Skeletal muscle tissue (tissue), 3 donors: ENCODE measurements at regions not wholly inside any gene's neighbourhood (a gene's known extent, or its start where the extent isn't known, plus 50 kb on each side); places are given as distances from the start of the nearest gene placed in this dataset.

Experiments used
- H3K27ac ChIP-seq: one replicate; pipeline ENCODE4 v1.7.0; 2013; ENCODE audit warnings: mild to moderate bottlenecking, low read depth, low read length, inconsistent platforms
- H3K27me3 ChIP-seq, 3 donors: one replicate each; pipeline ENCODE4 v1.7.0; 2013; ENCODE audit warnings: low read length in 3 of 3; ENCODE audit not compliant: control insufficient read depth in 3 of 3, insufficient read depth in 3 of 3
- H3K36me3 ChIP-seq, 3 donors: one replicate each; pipeline ENCODE4 v1.7.0; 2013; ENCODE audit warnings: low read length in 3 of 3; ENCODE audit not compliant: control insufficient read depth in 3 of 3, insufficient read depth in 3 of 3
- H3K4me1 ChIP-seq, 3 donors: one replicate each; pipeline ENCODE4 v1.7.0; 2013; ENCODE audit warnings: low read length in 3 of 3, mild to moderate bottlenecking in 3 of 3; ENCODE audit not compliant: control insufficient read depth in 3 of 3, insufficient read depth in 3 of 3
- H3K4me3 ChIP-seq, 3 donors: one replicate each; pipeline ENCODE4 v1.7.0; 2013; ENCODE audit warnings: low read length in 3 of 3
- H3K9ac ChIP-seq, 3 donors: one replicate each; pipeline ENCODE4 v1.7.0; 2013; ENCODE audit warnings: low read length in 3 of 3, mild to moderate bottlenecking in 3 of 3, moderate library complexity in 2 of 3, low read depth in 1 of 3
- H3K9me3 ChIP-seq, 3 donors: one replicate each; pipeline ENCODE4 v1.7.0; 2013; ENCODE audit warnings: low read length in 3 of 3; ENCODE audit not compliant: control insufficient read depth in 3 of 3
- donor health status: Osteomylitis.

- Histone ChIP-seq H3K9me3 (no peaks in the 10 kb centered on the region), H3K9ac (no peak overlapping the region), H3K27ac (no peak overlapping the region), H3K4me1 (no peaks in the 10 kb centered on the region), H3K4me3 (no peak overlapping the region), H3K27me3 (no peaks in the 10 kb centered on the region), H3K36me3 (no peaks in the 10 kb centered on the region)
These were observed 256.7 kb upstream of the KCNH8 start for GRCh38 chr3:18891641-18892040.

- no peak overlapping the region for H3K4me3 ChIP-seq
- H3K27ac ChIP-seq, result no peak overlapping the region
- no peaks in the 10 kb centered on the region for H3K4me1 ChIP-seq
- no peak overlapping the region for H3K9ac ChIP-seq
- H3K36me3 ChIP-seq, result no peaks in the 10 kb centered on the region
- H3K9me3 ChIP-seq, result no peaks in the 10 kb centered on the region
- no peaks in the 10 kb centered on the region for H3K27me3 ChIP-seq
These were observed 257.9 kb upstream of the KCNH8 start for GRCh38 chr3:18890449-18890848.

- no peak overlapping the region for H3K9ac ChIP-seq
- H3K27me3 ChIP-seq, result no peaks in the 10 kb centered on the region
- no peak overlapping the region for H3K27ac ChIP-seq
- no peaks in the 10 kb centered on the region for H3K4me1 ChIP-seq
- H3K36me3 ChIP-seq, result no peaks in the 10 kb centered on the region
- no peak overlapping the region for H3K4me3 ChIP-seq
- no peaks in the 10 kb centered on the region for H3K9me3 ChIP-seq
These were observed 259.5 kb upstream of the KCNH8 start for GRCh38 chr3:18888819-18889218.

GRCh38 chr3:18888370-18888769 is 259.9 kb upstream of the KCNH8 start:
- Histone ChIP-seq H3K9ac (no peak overlapping the region), H3K36me3 (no peaks in the 10 kb centered on the region)

GRCh38 chr3:18886331-18886730 is 262.0 kb upstream of the KCNH8 start:
- Histone ChIP-seq H3K27me3 (no peaks in the 10 kb centered on the region), H3K4me3 (no peak overlapping the region), H3K9me3 (no peaks in the 10 kb centered on the region), H3K27ac (no peak overlapping the region), H3K36me3 (no peaks in the 10 kb centered on the region), H3K9ac (no peak overlapping the region), H3K4me1 (no peaks in the 10 kb centered on the region)

More at GRCh38 chr3:18888370-18888769, 259.9 kb upstream of the KCNH8 start:
- H3K4me1 ChIP-seq, result no peaks in the 10 kb centered on the region
- H3K27ac ChIP-seq, result no peak overlapping the region
- no peak overlapping the region for H3K4me3 ChIP-seq
- no peaks in the 10 kb centered on the region for H3K27me3 ChIP-seq
- H3K9me3 ChIP-seq, result no peaks in the 10 kb centered on the region

GRCh38 chr3:18885612-18886011 is 262.7 kb upstream of the KCNH8 start:
- Histone ChIP-seq H3K4me1 (no peaks in the 10 kb centered on the region), H3K9me3 (no peaks in the 10 kb centered on the region), H3K27ac (no peak overlapping the region), H3K27me3 (no peaks in the 10 kb centered on the region), H3K4me3 (no peak overlapping the region), H3K36me3 (no peaks in the 10 kb centered on the region), H3K9ac (no peak overlapping the region)

- H3K4me1 ChIP-seq, result no peaks in the 10 kb centered on the region
- H3K27me3 ChIP-seq, result no peaks in the 10 kb centered on the region
- no peak overlapping the region for H3K9ac ChIP-seq
- H3K36me3 ChIP-seq, result no peaks in the 10 kb centered on the region
- H3K27ac ChIP-seq, result no peak overlapping the region
- H3K4me3 ChIP-seq, result no peak overlapping the region
- no peaks in the 10 kb centered on the region for H3K9me3 ChIP-seq
These were observed 264.7 kb upstream of the KCNH8 start for GRCh38 chr3:18883571-18883970.

- H3K36me3 ChIP-seq, result no peaks in the 10 kb centered on the region
- H3K9me3 ChIP-seq, result no peaks in the 10 kb centered on the region
- H3K9ac ChIP-seq, result no peak overlapping the region
- H3K4me3 ChIP-seq, result no peak overlapping the region
- H3K27ac ChIP-seq, result no peak overlapping the region
- no peaks in the 10 kb centered on the region for H3K27me3 ChIP-seq
- no peaks in the 10 kb centered on the region for H3K4me1 ChIP-seq
These were observed 267.6 kb upstream of the KCNH8 start for GRCh38 chr3:18880691-18881090.

- H3K4me3 ChIP-seq, result no peak overlapping the region
- no peak overlapping the region for H3K9ac ChIP-seq
- H3K4me1 ChIP-seq, result no peaks in the 10 kb centered on the region
- H3K27ac ChIP-seq, result no peak overlapping the region
- H3K27me3 ChIP-seq, result no peaks in the 10 kb centered on the region
- H3K9me3 ChIP-seq, result no peaks in the 10 kb centered on the region
- H3K36me3 ChIP-seq, result no peaks in the 10 kb centered on the region
These were observed 275.8 kb upstream of the KCNH8 start for GRCh38 chr3:18872466-18872865.

GRCh38 chr3:18870642-18871041 is 277.7 kb upstream of the KCNH8 start:
- Histone ChIP-seq H3K9ac (no peak overlapping the region), H3K27ac (no peak overlapping the region), H3K4me1 (no peaks in the 10 kb centered on the region), H3K4me3 (no peak overlapping the region), H3K9me3 (no peaks in the 10 kb centered on the region), H3K27me3 (no peaks in the 10 kb centered on the region), H3K36me3 (no peaks in the 10 kb centered on the region)

- Histone ChIP-seq H3K9me3 (no peaks in the 10 kb centered on the region), H3K27ac (no peak overlapping the region), H3K4me3 (no peak overlapping the region), H3K4me1 (no peaks in the 10 kb centered on the region), H3K9ac (no peak overlapping the region), H3K36me3 (no peaks in the 10 kb centered on the region), H3K27me3 (no peaks in the 10 kb centered on the region)
These were observed 278.2 kb upstream of the KCNH8 start for GRCh38 chr3:18870074-18870640.
